Skeletal muscle cell (primary cell): ENCODE measurements at regions not wholly inside any gene's neighbourhood (a gene's known extent, or its start where the extent isn't known, plus 50 kb on each side); places are given as distances from the start of the nearest gene placed in this dataset.
"Not testable (repeated sequence)": the region's sequence is repeated elsewhere in the genome, so short reads cannot be mapped to it uniquely, and the experiment has no call there.

Experiments
- DNase-seq: peaks from one replicate; pipeline ENCODE4 v3.0.0-alpha.2; 2010; ENCODE audit warnings: low read depth
- H3K4me3 ChIP-seq: 2 replicates; pipeline ENCODE4 v1.5.1; 2011; ENCODE audit warnings: low read depth, mild to moderate bottlenecking, control low read depth, low read length, moderate library complexity

GRCh38 chr4:158958489-158959270, 144.2 kb upstream of the RAPGEF2 start:
- H3K4me3 ChIP-seq = no peak overlapping the region
- no peak for DNase-seq

GRCh38 chr4:158962393-158962792, 140.5 kb upstream of the RAPGEF2 start:
- DNase-seq = no peak
- no peak overlapping the region for H3K4me3 ChIP-seq

- not testable (repeated sequence) for H3K4me3 ChIP-seq, DNase-seq
These were observed 139.6 kb upstream of the RAPGEF2 start for GRCh38 chr4:158963282-158963681.

- H3K4me3 ChIP-seq = no peak overlapping the region
- no peak for DNase-seq
These were observed 138.7 kb upstream of the RAPGEF2 start for GRCh38 chr4:158964114-158964727.

- DNase-seq = no peak
These were observed 138.2 kb upstream of the RAPGEF2 start for GRCh38 chr4:158964728-158965124.

GRCh38 chr4:158965226-158965625, 137.7 kb upstream of the RAPGEF2 start:
- DNase-seq = no peak
- no peak overlapping the region for H3K4me3 ChIP-seq

More at GRCh38 chr4:158964728-158965124, 138.2 kb upstream of the RAPGEF2 start:
- H3K4me3 ChIP-seq = no peak overlapping the region

GRCh38 chr4:158966091-158966490, 136.8 kb upstream of the RAPGEF2 start:
- H3K4me3 ChIP-seq = no peak overlapping the region
- DNase-seq = no peak

- no peak for DNase-seq
These were observed 133.9 kb upstream of the RAPGEF2 start for GRCh38 chr4:158968961-158969360.

GRCh38 chr4:158970812-158971211, 132.1 kb upstream of the RAPGEF2 start:
- no peak overlapping the region for H3K4me3 ChIP-seq
- no peak for DNase-seq

More at GRCh38 chr4:158968961-158969360, 133.9 kb upstream of the RAPGEF2 start:
- H3K4me3 ChIP-seq = no peak overlapping the region

GRCh38 chr4:158974438-158974837, 128.4 kb upstream of the RAPGEF2 start:
- H3K4me3 ChIP-seq = not testable (repeated sequence)

GRCh38 chr4:158980711-158981110, 122.2 kb upstream of the RAPGEF2 start:
- not testable (repeated sequence) for DNase-seq, H3K4me3 ChIP-seq

More at GRCh38 chr4:158974438-158974837, 128.4 kb upstream of the RAPGEF2 start:
- not testable (repeated sequence) for DNase-seq

GRCh38 chr4:158991534-158992155, 111.2 kb upstream of the RAPGEF2 start:
- no peak overlapping the region for H3K4me3 ChIP-seq
- DNase-seq = no peak

- no peak overlapping the region for H3K4me3 ChIP-seq
- DNase-seq = no peak
These were observed 109.0 kb upstream of the RAPGEF2 start for GRCh38 chr4:158993891-158994290.

GRCh38 chr4:158995040-158995439, 107.8 kb upstream of the RAPGEF2 start:
- no peak for DNase-seq
- no peak overlapping the region for H3K4me3 ChIP-seq

- DNase-seq = no peak
- no peak overlapping the region for H3K4me3 ChIP-seq
These were observed 106.9 kb upstream of the RAPGEF2 start for GRCh38 chr4:158995965-158996364.

- DNase-seq = peak; percentile 85
- H3K4me3 ChIP-seq = no peak overlapping the region
These were observed 106.2 kb upstream of the RAPGEF2 start for GRCh38 chr4:158996669-158997074.

GRCh38 chr4:158997660-158998349, 105.1 kb upstream of the RAPGEF2 start:
- no peak overlapping the region for H3K4me3 ChIP-seq
- no peak for DNase-seq

- no peak overlapping the region for H3K4me3 ChIP-seq
- peak; percentile 31 for DNase-seq
These were observed 104.3 kb upstream of the RAPGEF2 start for GRCh38 chr4:158998624-158999023.

GRCh38 chr4:158999166-158999682, 103.7 kb upstream of the RAPGEF2 start:
- no peak for DNase-seq
- H3K4me3 ChIP-seq = no peak overlapping the region

- DNase-seq = no peak
- H3K4me3 ChIP-seq = no peak overlapping the region
These were observed 103.0 kb upstream of the RAPGEF2 start for GRCh38 chr4:158999849-159000248.
